ENCODE measurements at regions not wholly inside any gene's neighbourhood (a gene's known extent, or its start where the extent isn't known, plus 50 kb on each side); places are given as distances from the start of the nearest gene placed in this dataset.

DNA sequence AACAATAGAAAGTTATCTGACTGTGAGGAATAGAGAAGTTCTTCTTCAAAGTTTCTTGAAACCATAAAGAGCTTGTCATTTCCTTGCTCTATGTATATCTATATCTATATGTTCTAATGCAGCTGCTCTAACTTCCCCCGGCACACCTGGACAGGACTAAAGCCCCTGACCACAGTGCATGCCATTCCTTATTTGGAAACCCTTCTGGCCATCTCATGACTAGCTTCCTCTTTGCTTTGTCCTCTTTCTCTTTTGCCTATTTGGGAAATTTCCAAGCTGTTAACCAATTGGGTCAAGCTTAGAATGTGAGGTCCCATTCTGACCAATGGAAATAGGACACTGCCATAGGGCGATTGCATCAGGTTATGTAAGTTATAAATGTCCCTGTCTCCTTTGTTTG is 1481.1 kb downstream of the STIM2 start:
- TF ChIP-seq, protein P1, sequence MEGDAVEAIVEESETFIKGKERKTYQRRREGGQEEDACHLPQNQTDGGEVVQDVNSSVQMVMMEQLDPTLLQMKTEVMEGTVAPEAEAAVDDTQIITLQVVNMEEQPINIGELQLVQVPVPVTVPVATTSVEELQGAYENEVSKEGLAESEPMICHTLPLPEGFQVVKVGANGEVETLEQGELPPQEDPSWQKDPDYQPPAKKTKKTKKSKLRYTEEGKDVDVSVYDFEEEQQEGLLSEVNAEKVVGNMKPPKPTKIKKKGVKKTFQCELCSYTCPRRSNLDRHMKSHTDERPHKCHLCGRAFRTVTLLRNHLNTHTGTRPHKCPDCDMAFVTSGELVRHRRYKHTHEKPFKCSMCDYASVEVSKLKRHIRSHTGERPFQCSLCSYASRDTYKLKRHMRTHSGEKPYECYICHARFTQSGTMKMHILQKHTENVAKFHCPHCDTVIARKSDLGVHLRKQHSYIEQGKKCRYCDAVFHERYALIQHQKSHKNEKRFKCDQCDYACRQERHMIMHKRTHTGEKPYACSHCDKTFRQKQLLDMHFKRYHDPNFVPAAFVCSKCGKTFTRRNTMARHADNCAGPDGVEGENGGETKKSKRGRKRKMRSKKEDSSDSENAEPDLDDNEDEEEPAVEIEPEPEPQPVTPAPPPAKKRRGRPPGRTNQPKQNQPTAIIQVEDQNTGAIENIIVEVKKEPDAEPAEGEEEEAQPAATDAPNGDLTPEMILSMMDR (IDR thresholded peaks at IDR 0.05): no peak
- TF ChIP-seq POLR2A (IDR thresholded peaks at IDR 0.05): no peak
- H3K4me3 ChIP-seq (ENCODE audit: low read depth, poor library complexity, severe bottlenecking): no peak overlapping the region
- 86 to 91% methylated on average over 2 of the region's 2 CpGs for WGBS, 2 donors
- DNase-seq (ENCODE audit: low spot score in 2 of 2): no peak
- intact Hi-C loops (cut with DNase I; ENCODE audit: low total_unique reads): no loop called here

DNA sequence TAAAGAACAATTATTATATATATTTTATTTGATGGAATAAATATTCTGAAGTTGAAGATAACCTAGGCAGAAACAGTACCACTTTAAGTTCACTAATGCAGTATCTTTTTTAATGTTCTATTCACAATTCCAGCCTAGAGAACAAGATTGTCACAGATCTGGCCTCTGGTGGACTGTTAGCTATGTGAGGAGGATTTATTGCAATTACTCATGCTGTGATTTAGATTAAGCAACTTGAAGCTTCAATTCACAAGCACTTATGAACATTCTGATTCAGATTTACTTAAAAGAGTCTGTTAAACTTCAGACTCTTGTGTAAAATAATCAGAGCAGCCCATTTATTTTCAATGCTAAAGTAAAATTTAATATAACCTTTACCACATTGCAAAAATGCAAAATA is 1489.8 kb downstream of the STIM2 start:
- TF ChIP-seq, protein P1 (IDR thresholded peaks at IDR 0.05): no peak
- H3K4me3 ChIP-seq (ENCODE audit: low read depth, poor library complexity, severe bottlenecking): no peak overlapping the region
- DNase-seq (ENCODE audit: low spot score in 2 of 2): no peak
- intact Hi-C loops (cut with DNase I; ENCODE audit: low total_unique reads): no loop called here

DNA sequence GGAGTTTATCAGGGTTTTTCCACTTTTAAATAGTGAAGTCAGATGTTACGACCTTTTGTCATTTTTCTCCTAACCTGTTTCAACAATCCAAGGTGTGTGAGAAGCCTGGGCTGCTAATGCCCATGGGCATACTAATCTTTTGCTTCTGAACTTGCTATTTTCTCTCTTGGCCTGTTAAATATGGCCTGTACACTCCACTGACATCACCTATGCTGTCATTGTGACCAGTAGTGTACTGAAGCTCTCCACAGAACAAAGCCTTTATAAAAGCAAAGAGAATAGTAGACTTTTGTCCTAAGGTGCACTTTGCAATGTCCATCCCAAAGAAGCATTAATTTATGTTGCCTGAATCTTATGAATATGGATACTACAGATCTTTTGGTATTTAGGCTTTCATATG is 1490.5 kb downstream of the STIM2 start:
- TF ChIP-seq, protein P1 (IDR thresholded peaks at IDR 0.05): no peak
- no peak for TF ChIP-seq POLR2A (IDR thresholded peaks at IDR 0.05)
- no peak overlapping the region for H3K4me3 ChIP-seq (ENCODE audit: low read depth, poor library complexity, severe bottlenecking)
- intact Hi-C loops (cut with DNase I; ENCODE audit: low total_unique reads): no loop called here
- no peak for DNase-seq (ENCODE audit: low spot score in 2 of 2)
- WGBS, 2 donors: 0 to 4% methylated on average over 1 of the region's 1 CpG

DNA sequence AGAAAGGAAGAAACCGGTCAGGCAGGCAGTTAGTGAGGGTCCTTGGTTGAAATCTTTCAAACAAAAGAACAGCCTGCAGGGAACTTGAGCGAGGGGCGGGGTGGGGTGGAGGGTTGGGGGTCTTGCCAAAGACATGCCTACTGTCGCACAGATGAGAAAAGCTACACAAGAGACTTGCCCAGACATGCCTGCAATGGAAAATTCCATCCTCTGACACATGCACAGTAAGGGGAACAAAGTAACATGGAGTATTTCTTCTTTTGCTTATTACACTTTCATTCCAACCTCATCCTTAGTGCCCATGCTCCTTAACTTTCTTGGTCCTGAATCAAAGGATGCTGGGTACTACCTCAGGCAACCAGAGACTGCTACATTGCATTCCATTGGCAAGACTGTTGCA is 1491.2 kb downstream of the STIM2 start:
- intact Hi-C loops (cut with DNase I; ENCODE audit: low total_unique reads): no loop called here
- DNase-seq (ENCODE audit: low spot score in 2 of 2): no peak
- no peak overlapping the region for H3K4me3 ChIP-seq (ENCODE audit: low read depth, poor library complexity, severe bottlenecking)
- TF ChIP-seq, protein P1 (IDR thresholded peaks at IDR 0.05): no peak
- no peak for TF ChIP-seq POLR2A (IDR thresholded peaks at IDR 0.05)
- WGBS, 2 donors: 70 to 76% methylated on average over 4 of the region's 4 CpGs

DNA sequence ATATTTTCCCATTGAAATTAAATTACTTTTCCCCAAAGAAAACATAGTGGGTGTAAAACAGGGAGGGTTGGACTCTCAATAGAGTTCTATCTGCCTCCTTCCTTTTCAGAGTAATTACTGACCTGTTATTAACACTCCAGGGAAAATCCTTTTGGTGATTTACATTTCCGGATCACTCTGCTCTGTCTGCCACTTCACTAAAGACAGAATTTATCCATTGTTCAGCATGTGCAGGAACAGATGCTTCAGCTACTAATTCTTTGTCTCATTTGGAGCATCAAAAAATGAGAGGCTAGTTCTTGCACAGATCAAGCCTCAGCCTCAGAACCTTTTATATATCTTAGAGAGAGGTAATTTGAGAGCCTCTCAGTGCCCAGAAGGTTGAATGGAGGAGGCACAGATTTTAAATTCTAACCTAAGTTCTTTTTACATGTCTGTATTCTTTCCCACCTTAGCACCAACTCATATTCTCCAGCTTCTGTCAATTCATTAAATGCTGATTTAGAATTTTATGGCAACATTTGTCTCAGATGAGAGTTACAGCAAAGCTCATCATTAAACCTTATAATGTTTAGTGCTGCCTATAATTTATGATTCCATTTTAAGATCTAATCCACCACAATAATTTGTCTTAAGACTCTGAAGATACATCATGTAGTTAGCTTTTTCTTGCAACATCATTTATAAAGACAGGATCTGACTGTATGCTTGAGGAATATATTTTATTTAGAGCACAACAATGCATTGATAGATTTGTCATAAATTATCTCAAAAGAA is 1494.4 kb downstream of the STIM2 start:
- DNase-seq (ENCODE audit: low spot score in 2 of 2): no peak
- no peak overlapping the region for H3K4me3 ChIP-seq (ENCODE audit: low read depth, poor library complexity, severe bottlenecking)
- WGBS, 2 donors: 46 to 47% methylated on average over 1 of the region's 1 CpG
- intact Hi-C loops (cut with DNase I; ENCODE audit: low total_unique reads): no loop called here
- TF ChIP-seq POLR2A (IDR thresholded peaks at IDR 0.05): no peak
- TF ChIP-seq, protein P1 (IDR thresholded peaks at IDR 0.05): no peak

DNA sequence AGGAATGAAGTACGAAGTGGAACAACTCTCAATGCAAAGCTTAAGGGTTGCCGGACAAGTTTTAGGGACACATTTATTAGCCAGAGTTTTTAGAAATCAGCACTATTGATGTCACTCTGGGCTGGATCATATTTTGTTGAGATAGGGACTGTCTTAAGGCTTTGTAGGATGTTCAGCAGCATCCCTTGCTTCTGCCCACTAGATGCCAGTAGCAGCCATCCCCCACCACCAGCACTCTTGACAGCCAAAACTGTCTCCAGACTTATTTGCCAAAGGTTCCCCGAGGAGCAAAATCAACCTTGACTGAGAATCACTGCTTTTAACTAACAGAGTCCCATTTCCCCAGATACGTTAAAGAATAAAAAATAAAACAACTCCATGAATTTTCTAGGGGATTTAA is 1497.3 kb downstream of the STIM2 start:
- no peak for DNase-seq (ENCODE audit: low spot score in 2 of 2)
- 64 to 66% methylated on average over 4 of the region's 4 CpGs for WGBS, 2 donors

More for the DNA sequence above, 1497.3 kb downstream of the STIM2 start:
- H3K4me3 ChIP-seq (ENCODE audit: low read depth, poor library complexity, severe bottlenecking): no peak overlapping the region
- intact Hi-C loops (cut with DNase I; ENCODE audit: low total_unique reads): no loop called here
- no peak for TF ChIP-seq POLR2A (IDR thresholded peaks at IDR 0.05)
- TF ChIP-seq, protein P1 (IDR thresholded peaks at IDR 0.05): no peak

All from lower leg skin (tissue), 4 donors.